Endodermal cell (in vitro differentiated cells): ENCODE measurements at regions not wholly inside any gene's neighbourhood (a gene's known extent, or its start where the extent isn't known, plus 50 kb on each side); places are given as distances from the start of the nearest gene placed in this dataset.

ENCODE experiments used
- DNase-seq: peaks from one replicate; pipeline ENCODE4 v3.0.0-alpha.2; 2017
- H3K27ac ChIP-seq: 2 replicates; pipeline ENCODE4 v1.5.1; 2013; ENCODE audit warnings: mild to moderate bottlenecking, low read depth, low read length, moderate library complexity
- H3K27me3 ChIP-seq: 2 replicates; pipeline ENCODE4 v1.6.1; 2013; ENCODE audit warnings: mild to moderate bottlenecking, low read length, moderate library complexity; ENCODE audit not compliant: insufficient read depth, control insufficient read depth, poor library complexity, severe bottlenecking
- H3K36me3 ChIP-seq: 2 replicates; pipeline ENCODE4 v1.7.0; 2013; ENCODE audit warnings: mild to moderate bottlenecking, low read length, moderate library complexity; ENCODE audit not compliant: control insufficient read depth, insufficient read depth
- H3K4me1 ChIP-seq: one replicate; pipeline ENCODE4 v1.7.0; 2013; ENCODE audit warnings: low read length; ENCODE audit not compliant: control insufficient read depth, insufficient read depth
- H3K4me3 ChIP-seq: 2 replicates; pipeline ENCODE4 v1.5.1; 2013; ENCODE audit warnings: mild to moderate bottlenecking, low read length, moderate library complexity
- H3K9ac ChIP-seq: 2 replicates; pipeline ENCODE4 v1.6.1; 2013; ENCODE audit warnings: mild to moderate bottlenecking, low read length, moderate library complexity; ENCODE audit not compliant: poor library complexity, severe bottlenecking; ENCODE audit errors: extremely low read depth
- H3K9me3 ChIP-seq: 2 replicates; pipeline ENCODE4 v1.6.1; 2013; ENCODE audit warnings: mild to moderate bottlenecking, low read length, moderate library complexity; ENCODE audit not compliant: control insufficient read depth
- H3K27ac Mint-ChIP-seq: 2 replicates; pipeline ENCODE4 v1.8.0; 2020; ENCODE audit warnings: mixed read lengths
- H3K27me3 Mint-ChIP-seq: 2 replicates; pipeline ENCODE4 v1.8.0; 2021; ENCODE audit warnings: mild to moderate bottlenecking, mixed read lengths; ENCODE audit not compliant: insufficient read depth
- H3K36me3 Mint-ChIP-seq: 2 replicates; pipeline ENCODE4 v1.8.0; 2020; ENCODE audit warnings: low read depth, mixed read lengths
- H3K4me1 Mint-ChIP-seq: 2 replicates; pipeline ENCODE4 v1.8.0; 2020; ENCODE audit warnings: mixed read lengths
- H3K4me3 Mint-ChIP-seq: 2 replicates; pipeline ENCODE4 v1.8.0; 2020; ENCODE audit warnings: mild to moderate bottlenecking, moderate library complexity, mixed read lengths
- H3K9me3 Mint-ChIP-seq: 2 replicates; pipeline ENCODE4 v1.8.0; 2020; ENCODE audit warnings: mild to moderate bottlenecking, mixed read lengths
- CTCF ChIP-seq: fragments of 200-600 bp; sonication (generic); conservative IDR thresholded peaks from 2 replicates; pipeline ENCODE4 v1.5.0; 2021; ENCODE audit warnings: antibody characterized with exemption, mild to moderate bottlenecking
- WGBS, 2 experiments: methylation state at CpG; one replicate each; pipeline versions ENCODE4 v1.1.5 to v1.1.7; 2013; ENCODE audit warnings: missing lambda C conversion rate in 2 of 2, mixed read lengths in 1 of 2; ENCODE audit not compliant: insufficient coverage in 1 of 2, insufficient read length in 1 of 2; 5-methylcytosine and 5-hydroxymethylcytosine counted together

- Histone ChIP-seq H3K9me3 (no peaks in the 10 kb centered on the region), H3K4me1 (no peaks in the 10 kb centered on the region), H3K4me3 (no peak overlapping the region), H3K36me3 (no peaks in the 10 kb centered on the region), H3K9ac (no peak overlapping the region), H3K27me3 (no peaks in the 10 kb centered on the region), H3K27ac (no peak overlapping the region)
- Mint-ChIP-seq H3K4me1 (no peaks in the 10 kb centered on the region), H3K27me3 (no peaks in the 10 kb centered on the region), H3K36me3 (no peaks in the 10 kb centered on the region), H3K9me3 (no peaks in the 10 kb centered on the region), H3K27ac (no peak overlapping the region), H3K4me3 (no peak overlapping the region)
- 90 to 100% methylated on average over 2 to 4 of the region's 5 CpGs for WGBS, 2 experiments
- no peak for TF ChIP-seq CTCF
- DNase-seq, result no peak
Observed at GRCh38 chr10:88095223-88095721, 231.8 kb downstream of the PTEN start.

GRCh38 chr10:88095778-88096431 lies 232.5 kb downstream of the PTEN start:
- H3K27ac ChIP-seq, result no peak overlapping the region
- no peaks in the 10 kb centered on the region for H3K4me1 Mint-ChIP-seq
- no peaks in the 10 kb centered on the region for H3K9me3 Mint-ChIP-seq
- no peak overlapping the region for H3K4me3 ChIP-seq
- no peak overlapping the region for H3K4me3 Mint-ChIP-seq
- H3K27me3 ChIP-seq, result no peaks in the 10 kb centered on the region
- no peaks in the 10 kb centered on the region for H3K27me3 Mint-ChIP-seq
- H3K9ac ChIP-seq, result no peak overlapping the region
- 87 to 93% methylated on average over 8 to 9 of the region's 9 CpGs for WGBS, 2 experiments
- no peaks in the 10 kb centered on the region for H3K36me3 Mint-ChIP-seq
- H3K9me3 ChIP-seq, result no peaks in the 10 kb centered on the region
- no peaks in the 10 kb centered on the region for H3K4me1 ChIP-seq
- DNase-seq, result no peak
- no peak for TF ChIP-seq CTCF
- H3K27ac Mint-ChIP-seq, result no peak overlapping the region
- H3K36me3 ChIP-seq, result no peaks in the 10 kb centered on the region

- Mint-ChIP-seq H3K36me3 (no peaks in the 10 kb centered on the region), H3K4me1 (no peaks in the 10 kb centered on the region), H3K9me3 (no peaks in the 10 kb centered on the region), H3K27me3 (no peaks in the 10 kb centered on the region), H3K4me3 (no peak overlapping the region), H3K27ac (no peak overlapping the region)
- Histone ChIP-seq H3K9me3 (no peaks in the 10 kb centered on the region), H3K27me3 (no peaks in the 10 kb centered on the region), H3K27ac (no peak overlapping the region), H3K9ac (no peak overlapping the region), H3K4me1 (no peaks in the 10 kb centered on the region), H3K4me3 (no peak overlapping the region), H3K36me3 (no peaks in the 10 kb centered on the region)
- no peak for DNase-seq
- WGBS, 2 experiments, result 90 to 100% methylated on average over 2 of the region's 2 CpGs
- TF ChIP-seq CTCF, result no peak
Observed at GRCh38 chr10:88097092-88097516, 233.7 kb downstream of the PTEN start.
